OCI-LY1 (cell line): ENCODE measurements at regions not wholly inside any gene's neighbourhood (a gene's known extent, or its start where the extent isn't known, plus 50 kb on each side); places are given as distances from the start of the nearest gene placed in this dataset.

ENCODE experiments used
- EZH2 ChIP-seq: fragments of 200-600 bp; sonication (generic), shearing (Covaris generic); IDR thresholded peaks from 2 replicates; pipeline ENCODE4 v1.8.0; 2017; ENCODE audit warnings: borderline replicate concordance, mixed run types, mild to moderate bottlenecking, antibody characterized with exemption, low read length, moderate library complexity, mixed read lengths
- TF ChIP-seq, protein P1 (sequence below): fragments of 200-600 bp; sonication (generic), shearing (Covaris generic); IDR thresholded peaks from 2 replicates; pipeline ENCODE4 v1.5.1; 2017; ENCODE audit warnings: mild to moderate bottlenecking, antibody characterized with exemption, low read length, moderate library complexity, mixed read lengths

DNA sequence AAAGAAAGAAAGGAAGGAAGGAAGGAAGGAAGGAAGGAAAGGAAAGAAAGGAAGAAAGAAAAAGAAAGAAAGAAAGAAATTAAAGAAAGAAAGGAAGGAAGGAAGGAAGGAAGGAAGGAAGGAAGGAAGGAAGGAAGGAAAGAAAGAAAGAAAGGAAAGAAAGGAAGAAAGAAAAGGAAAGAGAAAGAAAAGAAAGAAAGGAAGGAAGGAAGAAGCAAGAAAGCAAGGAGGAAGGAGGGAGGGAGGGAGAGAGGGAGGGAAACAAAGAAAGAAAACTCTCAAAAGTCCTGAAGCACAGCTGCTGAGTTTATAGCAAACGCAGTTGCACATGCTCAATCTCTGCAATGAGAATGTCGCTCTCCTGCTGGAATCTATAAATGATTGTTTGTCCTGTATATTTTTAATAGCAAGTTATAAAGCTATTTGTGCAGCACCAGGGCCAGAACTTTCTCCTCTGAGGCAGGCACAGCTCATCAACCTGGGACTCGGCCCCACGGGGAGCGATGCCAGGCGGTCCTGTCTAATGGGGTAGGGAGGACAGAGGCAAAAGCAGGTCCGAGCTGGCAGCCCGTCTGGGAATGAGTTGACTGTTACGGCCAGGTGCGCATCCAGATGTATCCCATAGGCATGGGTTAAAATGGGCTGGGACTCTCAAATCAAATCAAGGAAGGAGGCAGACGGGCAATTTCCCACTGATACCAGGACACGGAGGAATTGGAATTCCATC, 118.0 kb upstream of the PFKP start:
- no peak for TF ChIP-seq EZH2
- TF ChIP-seq, protein P1, sequence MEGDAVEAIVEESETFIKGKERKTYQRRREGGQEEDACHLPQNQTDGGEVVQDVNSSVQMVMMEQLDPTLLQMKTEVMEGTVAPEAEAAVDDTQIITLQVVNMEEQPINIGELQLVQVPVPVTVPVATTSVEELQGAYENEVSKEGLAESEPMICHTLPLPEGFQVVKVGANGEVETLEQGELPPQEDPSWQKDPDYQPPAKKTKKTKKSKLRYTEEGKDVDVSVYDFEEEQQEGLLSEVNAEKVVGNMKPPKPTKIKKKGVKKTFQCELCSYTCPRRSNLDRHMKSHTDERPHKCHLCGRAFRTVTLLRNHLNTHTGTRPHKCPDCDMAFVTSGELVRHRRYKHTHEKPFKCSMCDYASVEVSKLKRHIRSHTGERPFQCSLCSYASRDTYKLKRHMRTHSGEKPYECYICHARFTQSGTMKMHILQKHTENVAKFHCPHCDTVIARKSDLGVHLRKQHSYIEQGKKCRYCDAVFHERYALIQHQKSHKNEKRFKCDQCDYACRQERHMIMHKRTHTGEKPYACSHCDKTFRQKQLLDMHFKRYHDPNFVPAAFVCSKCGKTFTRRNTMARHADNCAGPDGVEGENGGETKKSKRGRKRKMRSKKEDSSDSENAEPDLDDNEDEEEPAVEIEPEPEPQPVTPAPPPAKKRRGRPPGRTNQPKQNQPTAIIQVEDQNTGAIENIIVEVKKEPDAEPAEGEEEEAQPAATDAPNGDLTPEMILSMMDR, result no peak
